T-helper 17 cell (primary cell): ENCODE measurements at regions not wholly inside any gene's neighbourhood (a gene's known extent, or its start where the extent isn't known, plus 50 kb on each side); places are given as distances from the start of the nearest gene placed in this dataset.

Source experiments
- ATAC-seq: fragments of 150-1000 bp; cut with Tn5 transposase; 2 replicates; pipeline ENCODE4 v1.10.0; 2021; ENCODE audit warnings: mild to moderate bottlenecking, moderate library complexity
- DNase-seq, 3 donors: peaks; one replicate each; pipeline versions ENCODE4 v3.0.0 to v3.0.0-alpha.2; 2020 to 2021
- H3K9me3 ChIP-seq: one replicate; pipeline ENCODE4 v1.7.0; 2013; ENCODE audit warnings: low read length, mild to moderate bottlenecking; ENCODE audit not compliant: control insufficient read depth, poor library complexity, severe bottlenecking
- H3K27ac Mint-ChIP-seq: one replicate; pipeline ENCODE4 v1.8.0; 2022; ENCODE audit warnings: mild to moderate bottlenecking, moderate library complexity, mixed read lengths
- H3K27me3 Mint-ChIP-seq: one replicate; pipeline ENCODE4 v1.8.0; 2022; ENCODE audit warnings: mixed read lengths
- H3K36me3 Mint-ChIP-seq: one replicate; pipeline ENCODE4 v1.8.0; 2022; ENCODE audit warnings: low read depth, mixed read lengths
- H3K4me1 Mint-ChIP-seq: one replicate; pipeline ENCODE4 v1.8.0; 2022; ENCODE audit warnings: mild to moderate bottlenecking, mixed read lengths
- H3K4me3 Mint-ChIP-seq: one replicate; pipeline ENCODE4 v1.8.0; 2022; ENCODE audit warnings: mild to moderate bottlenecking, moderate library complexity, mixed read lengths

GRCh38 chr5:74279244-74279643, 361.3 kb downstream of the ENC1 start:
- no peak overlapping the region for H3K4me3 Mint-ChIP-seq
- ATAC-seq (no peak), DNase-seq (no peak)
- no peak overlapping the region for H3K27ac Mint-ChIP-seq
- H3K9me3 ChIP-seq = no peaks in the 10 kb centered on the region
- no peaks in the 10 kb centered on the region for H3K36me3 Mint-ChIP-seq
- H3K27me3 Mint-ChIP-seq = peaks cover 15% of the 10 kb centered on the region
- H3K4me1 Mint-ChIP-seq = no peaks in the 10 kb centered on the region

- ATAC-seq (no peak), DNase-seq (no peak)
- peaks cover 7% of the 10 kb centered on the region for H3K27me3 Mint-ChIP-seq
- H3K9me3 ChIP-seq = no peaks in the 10 kb centered on the region
- H3K4me3 Mint-ChIP-seq = no peak overlapping the region
- H3K4me1 Mint-ChIP-seq = no peaks in the 10 kb centered on the region
- H3K36me3 Mint-ChIP-seq = no peaks in the 10 kb centered on the region
- no peak overlapping the region for H3K27ac Mint-ChIP-seq
Measured at GRCh38 chr5:74277418-74277817, 363.1 kb downstream of the ENC1 start.

GRCh38 chr5:74275171-74275992, 365.1 kb downstream of the ENC1 start:
- Mint-ChIP-seq H3K4me3 (no peak overlapping the region), H3K27ac (no peak overlapping the region), H3K27me3 (peaks cover 7% of the 10 kb centered on the region), H3K4me1 (no peaks in the 10 kb centered on the region), H3K36me3 (no peaks in the 10 kb centered on the region)
- ATAC-seq (no peak), DNase-seq (no peak)
- no peaks in the 10 kb centered on the region for H3K9me3 ChIP-seq

- no peak for DNase-seq
- no peak for ATAC-seq
Measured at GRCh38 chr5:74274326-74274725, 366.2 kb downstream of the ENC1 start.

GRCh38 chr5:74272831-74273451, 367.6 kb downstream of the ENC1 start:
- Mint-ChIP-seq H3K27me3 (peaks cover 20% of the 10 kb centered on the region), H3K36me3 (no peaks in the 10 kb centered on the region), H3K4me1 (no peaks in the 10 kb centered on the region), H3K4me3 (no peak overlapping the region), H3K27ac (no peak overlapping the region)
- H3K9me3 ChIP-seq = no peaks in the 10 kb centered on the region
- no peak for DNase-seq
- no peak for ATAC-seq

More at GRCh38 chr5:74274326-74274725, 366.2 kb downstream of the ENC1 start:
- H3K9me3 ChIP-seq = no peaks in the 10 kb centered on the region
- H3K4me1 Mint-ChIP-seq = no peaks in the 10 kb centered on the region
- no peaks in the 10 kb centered on the region for H3K36me3 Mint-ChIP-seq
- peaks cover 16% of the 10 kb centered on the region for H3K27me3 Mint-ChIP-seq
- no peak overlapping the region for H3K4me3 Mint-ChIP-seq
- no peak overlapping the region for H3K27ac Mint-ChIP-seq

- H3K27me3 Mint-ChIP-seq = peaks cover 20% of the 10 kb centered on the region
- no peaks in the 10 kb centered on the region for H3K36me3 Mint-ChIP-seq
- no peak overlapping the region for H3K27ac Mint-ChIP-seq
- no peak overlapping the region for H3K4me3 Mint-ChIP-seq
- no peak for DNase-seq
- no peaks in the 10 kb centered on the region for H3K4me1 Mint-ChIP-seq
- ATAC-seq = no peak
- H3K9me3 ChIP-seq = no peaks in the 10 kb centered on the region
Measured at GRCh38 chr5:74272024-74272775, 368.3 kb downstream of the ENC1 start.

GRCh38 chr5:74268297-74268696, 372.2 kb downstream of the ENC1 start:
- Mint-ChIP-seq H3K4me1 (no peaks in the 10 kb centered on the region), H3K27ac (no peak overlapping the region), H3K36me3 (peaks cover 4% of the 10 kb centered on the region), H3K27me3 (peaks cover 13% of the 10 kb centered on the region), H3K4me3 (no peak overlapping the region)
- no peaks in the 10 kb centered on the region for H3K9me3 ChIP-seq
- DNase-seq (no peak), ATAC-seq (no peak)

- ATAC-seq = no peak
- Mint-ChIP-seq H3K4me1 (peaks cover 2% of the 10 kb centered on the region), H3K27me3 (peaks cover 13% of the 10 kb centered on the region), H3K27ac (no peak overlapping the region), H3K4me3 (no peak overlapping the region), H3K36me3 (peaks cover 4% of the 10 kb centered on the region)
- H3K9me3 ChIP-seq = no peaks in the 10 kb centered on the region
- DNase-seq = no peak
Measured at GRCh38 chr5:74266836-74267235, 373.7 kb downstream of the ENC1 start.

- ATAC-seq (no peak), DNase-seq (no peak)
- peaks cover 13% of the 10 kb centered on the region for H3K27me3 Mint-ChIP-seq
- H3K36me3 Mint-ChIP-seq = peaks cover 4% of the 10 kb centered on the region
- H3K4me3 Mint-ChIP-seq = no peak overlapping the region
- H3K27ac Mint-ChIP-seq = no peak overlapping the region
- H3K9me3 ChIP-seq = no peaks in the 10 kb centered on the region
- peaks cover 2% of the 10 kb centered on the region for H3K4me1 Mint-ChIP-seq
Measured at GRCh38 chr5:74266132-74266531, 374.4 kb downstream of the ENC1 start.

- no peaks in the 10 kb centered on the region for H3K9me3 ChIP-seq
- Mint-ChIP-seq H3K27ac (no peak overlapping the region), H3K4me3 (no peak overlapping the region), H3K27me3 (peaks cover 12% of the 10 kb centered on the region), H3K4me1 (peaks cover 2% of the 10 kb centered on the region), H3K36me3 (peaks cover 4% of the 10 kb centered on the region)
- ATAC-seq (no peak), DNase-seq (no peak)
Measured at GRCh38 chr5:74262544-74263207, 377.9 kb downstream of the ENC1 start.

- Mint-ChIP-seq H3K27me3 (peaks cover 20% of the 10 kb centered on the region), H3K4me3 (no peak overlapping the region), H3K27ac (no peak overlapping the region), H3K36me3 (peaks cover 4% of the 10 kb centered on the region), H3K4me1 (peaks cover 2% of the 10 kb centered on the region)
- H3K9me3 ChIP-seq = no peaks in the 10 kb centered on the region
- no peak for ATAC-seq
- DNase-seq = no peak
Measured at GRCh38 chr5:74261866-74262265, 378.7 kb downstream of the ENC1 start.

GRCh38 chr5:74261421-74261820, 379.1 kb downstream of the ENC1 start:
- H3K9me3 ChIP-seq = no peaks in the 10 kb centered on the region
- ATAC-seq = no peak
- no peak overlapping the region for H3K27ac Mint-ChIP-seq
- H3K27me3 Mint-ChIP-seq = peaks cover 23% of the 10 kb centered on the region
- H3K4me3 Mint-ChIP-seq = no peak overlapping the region
- peaks cover 4% of the 10 kb centered on the region for H3K36me3 Mint-ChIP-seq
- DNase-seq = no peak
- H3K4me1 Mint-ChIP-seq = peaks cover 2% of the 10 kb centered on the region

- DNase-seq (no peak), ATAC-seq (no peak)
- no peaks in the 10 kb centered on the region for H3K36me3 Mint-ChIP-seq
- peaks cover 2% of the 10 kb centered on the region for H3K4me1 Mint-ChIP-seq
- H3K9me3 ChIP-seq = no peaks in the 10 kb centered on the region
- no peak overlapping the region for H3K4me3 Mint-ChIP-seq
- H3K27me3 Mint-ChIP-seq = peaks cover 23% of the 10 kb centered on the region
- H3K27ac Mint-ChIP-seq = no peak overlapping the region
Measured at GRCh38 chr5:74259572-74259971, 381.0 kb downstream of the ENC1 start.
